ENCODE measurements at regions not wholly inside any gene's neighbourhood (a gene's known extent, or its start where the extent isn't known, plus 50 kb on each side); places are given as distances from the start of the nearest gene placed in this dataset.

DNA sequence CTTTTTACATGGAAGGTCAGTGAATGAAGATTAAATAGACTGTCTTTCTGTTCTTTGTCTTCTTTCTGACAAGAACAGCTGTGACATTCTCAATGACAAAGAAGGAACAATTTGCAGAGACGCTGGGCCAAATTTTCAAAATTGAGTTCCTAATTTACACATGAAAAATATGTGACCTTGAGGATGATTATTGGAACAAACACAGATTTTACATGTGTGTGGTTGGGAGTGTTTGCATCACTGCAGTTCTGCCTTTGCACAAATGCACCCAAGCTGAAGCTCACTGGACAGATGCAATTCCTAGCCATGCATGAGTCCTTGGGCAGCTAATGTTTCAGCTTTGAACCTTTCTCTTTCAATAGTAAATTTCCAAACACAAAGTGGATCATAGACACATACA is 350.8 kb downstream of the QKI start:
- DNase-seq = no peak
- Histone ChIP-seq H3K36me3 (no peaks in the 10 kb centered on the region), H3K4me1 (no peaks in the 10 kb centered on the region), H3K9me3 (no peaks in the 10 kb centered on the region), H3K4me3 (ENCODE audit: low read depth, low read length) (no peak overlapping the region), H3K27me3 (no peaks in the 10 kb centered on the region)
- TF ChIP-seq, protein P1, sequence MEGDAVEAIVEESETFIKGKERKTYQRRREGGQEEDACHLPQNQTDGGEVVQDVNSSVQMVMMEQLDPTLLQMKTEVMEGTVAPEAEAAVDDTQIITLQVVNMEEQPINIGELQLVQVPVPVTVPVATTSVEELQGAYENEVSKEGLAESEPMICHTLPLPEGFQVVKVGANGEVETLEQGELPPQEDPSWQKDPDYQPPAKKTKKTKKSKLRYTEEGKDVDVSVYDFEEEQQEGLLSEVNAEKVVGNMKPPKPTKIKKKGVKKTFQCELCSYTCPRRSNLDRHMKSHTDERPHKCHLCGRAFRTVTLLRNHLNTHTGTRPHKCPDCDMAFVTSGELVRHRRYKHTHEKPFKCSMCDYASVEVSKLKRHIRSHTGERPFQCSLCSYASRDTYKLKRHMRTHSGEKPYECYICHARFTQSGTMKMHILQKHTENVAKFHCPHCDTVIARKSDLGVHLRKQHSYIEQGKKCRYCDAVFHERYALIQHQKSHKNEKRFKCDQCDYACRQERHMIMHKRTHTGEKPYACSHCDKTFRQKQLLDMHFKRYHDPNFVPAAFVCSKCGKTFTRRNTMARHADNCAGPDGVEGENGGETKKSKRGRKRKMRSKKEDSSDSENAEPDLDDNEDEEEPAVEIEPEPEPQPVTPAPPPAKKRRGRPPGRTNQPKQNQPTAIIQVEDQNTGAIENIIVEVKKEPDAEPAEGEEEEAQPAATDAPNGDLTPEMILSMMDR (IDR thresholded peaks at IDR 0.05; ENCODE audit: low read depth, low read length) = no peak

DNA sequence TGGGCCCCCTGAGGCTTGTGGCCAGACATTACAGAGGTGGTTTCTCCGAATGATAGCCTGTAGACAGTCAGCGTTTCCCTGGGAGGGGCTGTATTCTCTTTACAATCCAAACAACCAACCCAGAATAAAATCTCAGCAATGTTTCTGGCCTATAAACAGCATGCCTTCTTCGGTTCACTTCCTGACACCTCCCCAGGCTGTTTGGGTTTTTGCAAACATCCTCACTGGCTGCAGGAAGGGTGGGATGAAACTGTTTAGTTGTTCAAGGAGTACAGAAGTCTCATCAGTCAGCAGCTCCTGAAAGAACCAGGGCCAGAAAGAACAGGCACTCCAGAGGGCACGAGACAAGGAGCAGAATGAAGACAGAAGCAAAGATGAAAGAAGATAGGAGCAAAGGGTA is 350.0 kb downstream of the QKI start:
- DNase-seq = no peak
- H3K9me3 ChIP-seq = no peaks in the 10 kb centered on the region
- TF ChIP-seq, protein P1 (IDR thresholded peaks at IDR 0.05; ENCODE audit: low read depth, low read length) = no peak
- no peaks in the 10 kb centered on the region for H3K4me1 ChIP-seq
- H3K4me3 ChIP-seq (ENCODE audit: low read depth, low read length) = no peak overlapping the region
- no peaks in the 10 kb centered on the region for H3K27me3 ChIP-seq
- no peaks in the 10 kb centered on the region for H3K36me3 ChIP-seq

DNA sequence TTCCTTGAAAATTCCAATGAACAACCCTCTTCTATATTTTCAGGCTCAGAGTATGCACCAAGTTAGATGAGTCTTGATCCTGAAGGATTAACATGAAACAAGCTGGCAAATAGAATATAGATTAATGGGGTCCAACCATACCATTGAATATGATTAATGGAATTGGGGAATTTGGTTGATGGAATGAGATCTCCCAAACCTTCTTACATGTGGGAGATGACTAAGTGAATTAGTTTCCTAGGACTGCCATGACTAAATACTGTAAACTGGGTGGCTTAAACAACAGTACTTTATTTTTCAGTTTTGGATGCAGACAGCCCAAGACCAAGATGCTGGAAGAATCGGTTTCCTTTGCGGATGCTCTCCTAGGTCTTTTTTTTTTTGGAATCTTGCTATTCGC is 347.0 kb downstream of the QKI start:
- no peaks in the 10 kb centered on the region for H3K36me3 ChIP-seq
- H3K9me3 ChIP-seq = no peaks in the 10 kb centered on the region
- H3K27me3 ChIP-seq = no peaks in the 10 kb centered on the region
- no peaks in the 10 kb centered on the region for H3K4me1 ChIP-seq
- TF ChIP-seq, protein P1 (IDR thresholded peaks at IDR 0.05; ENCODE audit: low read depth, low read length) = no peak
- H3K4me3 ChIP-seq (ENCODE audit: low read depth, low read length) = no peak overlapping the region
- DNase-seq = no peak

DNA sequence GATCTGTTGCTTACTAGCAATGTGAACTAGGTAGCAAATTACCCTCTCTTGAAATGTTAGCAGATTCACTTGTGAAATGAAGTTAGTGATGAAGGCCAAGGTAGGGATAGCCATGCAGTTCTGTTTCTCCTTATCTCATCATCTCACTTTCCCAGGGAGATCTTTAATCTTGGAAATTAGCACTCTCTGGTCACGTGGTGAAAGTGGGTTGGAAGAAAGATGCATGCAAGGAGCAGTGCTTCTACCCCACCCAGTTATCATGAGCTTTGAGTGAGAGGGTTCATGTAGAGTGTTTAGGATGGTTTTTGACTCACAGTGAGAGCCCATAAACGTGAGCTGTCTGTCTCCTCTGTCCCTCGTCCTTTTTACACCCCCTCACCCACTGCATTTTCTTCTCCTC is 346.3 kb downstream of the QKI start:
- no peak for DNase-seq
- TF ChIP-seq, protein P1 (IDR thresholded peaks at IDR 0.05; ENCODE audit: low read depth, low read length) = no peak
- Histone ChIP-seq H3K9me3 (no peaks in the 10 kb centered on the region), H3K4me3 (ENCODE audit: low read depth, low read length) (no peak overlapping the region), H3K27me3 (no peaks in the 10 kb centered on the region), H3K4me1 (no peaks in the 10 kb centered on the region), H3K36me3 (no peaks in the 10 kb centered on the region)

DNA sequence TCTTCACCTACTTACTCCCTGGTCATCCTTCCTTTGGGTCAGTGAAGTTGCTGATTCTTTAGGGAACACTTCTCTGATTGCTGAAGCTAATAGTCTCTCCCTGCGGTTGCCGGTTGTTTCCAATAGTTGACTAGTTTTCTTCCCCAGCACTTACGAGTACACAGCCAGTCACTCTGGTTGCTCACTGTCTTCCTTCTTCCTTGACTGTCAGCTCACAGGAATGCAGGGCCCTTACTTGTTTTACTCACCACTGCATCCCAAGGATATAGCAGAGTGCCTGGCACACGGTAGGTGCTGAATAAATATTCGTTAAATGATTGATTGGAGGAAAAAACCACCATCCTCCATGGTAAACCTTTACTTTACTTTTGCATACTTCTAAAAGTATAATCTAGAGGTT is 345.0 kb downstream of the QKI start:
- no peaks in the 10 kb centered on the region for H3K4me1 ChIP-seq
- H3K4me3 ChIP-seq (ENCODE audit: low read depth, low read length) = no peak overlapping the region
- no peaks in the 10 kb centered on the region for H3K9me3 ChIP-seq
- TF ChIP-seq, protein P1 (IDR thresholded peaks at IDR 0.05; ENCODE audit: low read depth, low read length) = no peak
- no peaks in the 10 kb centered on the region for H3K27me3 ChIP-seq
- no peak for DNase-seq
- H3K36me3 ChIP-seq = no peaks in the 10 kb centered on the region

DNA sequence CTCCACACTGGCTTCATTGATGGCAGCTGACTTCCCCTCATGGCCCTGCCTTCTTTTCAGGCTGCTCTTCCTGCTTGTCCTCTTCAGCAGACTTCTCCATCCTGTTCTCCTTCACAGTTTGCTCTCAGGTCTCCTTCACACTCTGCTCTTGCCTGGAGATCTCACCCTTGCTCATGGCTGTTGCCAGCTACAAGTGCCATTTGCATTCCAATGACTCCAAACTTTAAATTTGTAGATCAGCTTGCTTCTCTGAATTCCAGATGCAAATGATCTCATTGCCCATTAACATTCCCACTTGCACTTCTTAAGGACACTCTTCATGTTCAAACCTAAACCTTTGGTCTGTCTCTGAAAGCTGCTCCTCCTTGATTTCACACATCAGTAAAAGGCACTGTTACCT is 343.0 kb downstream of the QKI start:
- no peaks in the 10 kb centered on the region for H3K27me3 ChIP-seq
- H3K4me3 ChIP-seq (ENCODE audit: low read depth, low read length) = no peak overlapping the region
- H3K9me3 ChIP-seq = no peaks in the 10 kb centered on the region
- no peaks in the 10 kb centered on the region for H3K4me1 ChIP-seq
- no peaks in the 10 kb centered on the region for H3K36me3 ChIP-seq
- DNase-seq = no peak
- TF ChIP-seq, protein P1 (IDR thresholded peaks at IDR 0.05; ENCODE audit: low read depth, low read length) = no peak
